ENCODE measurements at regions not wholly inside any gene's neighbourhood (a gene's known extent, or its start where the extent isn't known, plus 50 kb on each side); places are given as distances from the start of the nearest gene placed in this dataset.

GRCh38 chr6:156438350-156438923, 338.7 kb upstream of the ARID1B start:
- H3K4me3 Mint-ChIP-seq (ENCODE audit: low read depth, unreplicated experiment) = no peak overlapping the region
- no peak for DNase-seq
- intact Hi-C loops (cut with micrococcal nuclease; ENCODE audit: unreplicated experiment) = no loop called here
- H3K27ac Mint-ChIP-seq (ENCODE audit: unreplicated experiment) = no peak overlapping the region
- no peak for TF ChIP-seq CTCF (IDR thresholded peaks at IDR 0.05; ENCODE audit: unreplicated experiment)
- no peaks in the 10 kb centered on the region for H3K4me1 Mint-ChIP-seq (ENCODE audit: low read depth, unreplicated experiment)
- CTCF ChIA-PET = no interaction called here
- no TSS peak for BruUV-seq (replicated peaks)
- no peaks in the 10 kb centered on the region for H3K36me3 Mint-ChIP-seq (ENCODE audit: insufficient read depth, unreplicated experiment)
- H3K9me3 Mint-ChIP-seq (ENCODE audit: low read depth, unreplicated experiment) = peaks cover 5% of the 10 kb centered on the region
- peaks cover 10% of the 10 kb centered on the region for H3K27me3 Mint-ChIP-seq (ENCODE audit: unreplicated experiment)

- no peaks in the 10 kb centered on the region for H3K36me3 Mint-ChIP-seq (ENCODE audit: insufficient read depth, unreplicated experiment)
- no peak overlapping the region for H3K4me3 Mint-ChIP-seq (ENCODE audit: low read depth, unreplicated experiment)
- no peak overlapping the region for H3K27ac Mint-ChIP-seq (ENCODE audit: unreplicated experiment)
- intact Hi-C loops (cut with micrococcal nuclease; ENCODE audit: unreplicated experiment) = no loop called here
- H3K27me3 Mint-ChIP-seq (ENCODE audit: unreplicated experiment) = peaks cover 10% of the 10 kb centered on the region
- H3K4me1 Mint-ChIP-seq (ENCODE audit: low read depth, unreplicated experiment) = no peaks in the 10 kb centered on the region
- TF ChIP-seq CTCF (IDR thresholded peaks at IDR 0.05; ENCODE audit: unreplicated experiment) = no peak
- CTCF ChIA-PET = no interaction called here
- peaks cover 5% of the 10 kb centered on the region for H3K9me3 Mint-ChIP-seq (ENCODE audit: low read depth, unreplicated experiment)
- DNase-seq = no peak
- BruUV-seq (replicated peaks) = no TSS peak
These were observed 339.9 kb upstream of the ARID1B start for GRCh38 chr6:156437121-156437879.

GRCh38 chr6:156434795-156435190, 342.4 kb upstream of the ARID1B start:
- H3K27me3 Mint-ChIP-seq (ENCODE audit: unreplicated experiment) = no peaks in the 10 kb centered on the region
- no TSS peak for BruUV-seq (replicated peaks)
- TF ChIP-seq CTCF (IDR thresholded peaks at IDR 0.05; ENCODE audit: unreplicated experiment) = no peak
- H3K36me3 Mint-ChIP-seq (ENCODE audit: insufficient read depth, unreplicated experiment) = no peaks in the 10 kb centered on the region
- DNase-seq = no peak
- intact Hi-C loops (cut with micrococcal nuclease; ENCODE audit: unreplicated experiment) = no loop called here
- H3K27ac Mint-ChIP-seq (ENCODE audit: unreplicated experiment) = no peak overlapping the region
- CTCF ChIA-PET = no interaction called here
- no peaks in the 10 kb centered on the region for H3K4me1 Mint-ChIP-seq (ENCODE audit: low read depth, unreplicated experiment)
- no peaks in the 10 kb centered on the region for H3K9me3 Mint-ChIP-seq (ENCODE audit: low read depth, unreplicated experiment)
- H3K4me3 Mint-ChIP-seq (ENCODE audit: low read depth, unreplicated experiment) = no peak overlapping the region

- no TSS peak for BruUV-seq (replicated peaks)
- H3K27ac Mint-ChIP-seq (ENCODE audit: unreplicated experiment) = no peak overlapping the region
- no peak for DNase-seq
- H3K4me3 Mint-ChIP-seq (ENCODE audit: low read depth, unreplicated experiment) = no peak overlapping the region
- intact Hi-C loops (cut with micrococcal nuclease; ENCODE audit: unreplicated experiment) = no loop called here
- CTCF ChIA-PET = no interaction called here
- no peaks in the 10 kb centered on the region for H3K9me3 Mint-ChIP-seq (ENCODE audit: low read depth, unreplicated experiment)
- no peak for TF ChIP-seq CTCF (IDR thresholded peaks at IDR 0.05; ENCODE audit: unreplicated experiment)
- H3K4me1 Mint-ChIP-seq (ENCODE audit: low read depth, unreplicated experiment) = no peaks in the 10 kb centered on the region
- H3K27me3 Mint-ChIP-seq (ENCODE audit: unreplicated experiment) = no peaks in the 10 kb centered on the region
- H3K36me3 Mint-ChIP-seq (ENCODE audit: insufficient read depth, unreplicated experiment) = no peaks in the 10 kb centered on the region
These were observed 343.0 kb upstream of the ARID1B start for GRCh38 chr6:156434049-156434794.
